HG03060 (cell line): ENCODE measurements at regions not wholly inside any gene's neighbourhood (a gene's known extent, or its start where the extent isn't known, plus 50 kb on each side); places are given as distances from the start of the nearest gene placed in this dataset.

Experiments
- ATAC-seq: cut with Tn5 transposase; IDR thresholded peaks from one replicate; pipeline ENCODE4 v1.9.1; 2021; ENCODE audit warnings: low read depth, moderate number of reproducible peaks; ENCODE audit not compliant: unreplicated experiment

DNA sequence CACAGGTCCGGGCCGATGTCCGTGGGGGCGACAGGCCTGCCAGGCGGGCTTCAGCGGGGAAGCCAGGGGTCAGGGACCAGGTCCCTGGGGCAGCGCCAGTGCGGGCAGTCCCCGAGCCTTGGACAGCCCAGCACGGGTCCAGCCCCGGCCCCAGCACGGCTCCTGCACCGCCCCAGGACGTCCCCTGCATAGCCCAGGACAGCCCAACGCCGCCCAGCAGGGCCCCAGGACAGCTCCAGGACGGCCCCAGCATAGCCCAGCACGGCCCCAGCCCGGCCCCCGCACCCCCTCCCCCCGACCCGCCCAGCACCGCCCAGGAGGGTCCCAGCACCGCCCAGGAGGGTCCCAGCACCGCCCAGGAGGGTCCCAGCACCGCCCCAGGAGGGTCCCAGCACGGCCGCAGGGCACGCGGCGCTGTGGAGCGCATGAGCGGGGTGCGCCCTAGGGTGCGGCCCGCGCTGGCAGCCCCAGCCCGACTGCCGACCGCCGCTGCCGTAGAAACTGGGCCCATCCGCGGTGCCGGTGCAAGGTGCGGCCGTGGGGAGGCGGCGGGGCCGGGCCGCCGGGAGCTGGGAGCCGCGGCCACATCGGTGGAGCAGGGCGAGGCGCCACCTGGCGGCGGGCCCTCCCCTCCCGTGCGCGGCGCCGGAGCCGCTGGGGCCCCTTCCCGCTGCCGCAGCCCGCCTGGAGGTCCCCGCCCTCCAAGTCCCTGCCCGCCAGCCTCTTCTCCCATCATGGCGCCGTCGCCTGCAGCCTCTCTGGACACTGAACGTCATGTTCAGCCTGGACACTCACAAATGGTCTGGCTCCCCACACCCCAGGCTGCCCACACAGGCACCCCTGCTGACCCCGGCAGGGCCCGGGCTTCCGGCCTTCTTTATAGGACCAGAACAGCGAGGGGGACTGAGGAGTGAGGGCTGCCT, 106.8 kb upstream of the NKX1-1 start:
- ATAC-seq, result no peak

- ATAC-seq, result no peak
Measured at GRCh38 chr4:1512051-1512737, 106.0 kb upstream of the NKX1-1 start.

DNA sequence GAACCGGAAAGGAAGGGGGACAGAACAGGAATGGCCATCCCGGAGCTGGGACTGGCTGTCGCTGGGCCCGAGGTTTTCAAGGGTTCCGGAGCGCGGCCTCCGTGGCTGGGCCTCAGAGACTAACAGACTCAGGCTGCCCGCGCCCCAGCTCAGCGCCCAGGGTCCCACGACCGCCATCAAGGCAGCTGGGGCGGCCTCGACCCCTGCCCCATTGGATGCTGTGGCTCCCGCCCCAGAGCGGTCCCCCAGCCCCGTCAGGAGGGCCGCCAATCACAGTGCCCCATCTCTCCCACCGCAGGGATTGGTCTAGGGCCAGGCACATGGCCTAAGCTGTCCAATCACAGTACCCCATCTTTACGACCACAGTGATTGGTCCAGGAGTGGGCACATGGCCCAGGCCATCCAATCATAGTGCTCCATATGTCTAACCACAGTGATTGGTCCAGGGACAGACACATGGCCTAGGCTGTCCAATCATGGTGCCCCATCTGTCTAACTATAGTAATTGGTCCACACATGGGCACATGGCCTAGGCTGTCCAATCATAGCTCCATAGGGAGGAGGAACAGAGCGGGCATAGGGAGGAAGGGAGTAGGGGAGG, 105.3 kb upstream of the NKX1-1 start:
- no peak for ATAC-seq

DNA sequence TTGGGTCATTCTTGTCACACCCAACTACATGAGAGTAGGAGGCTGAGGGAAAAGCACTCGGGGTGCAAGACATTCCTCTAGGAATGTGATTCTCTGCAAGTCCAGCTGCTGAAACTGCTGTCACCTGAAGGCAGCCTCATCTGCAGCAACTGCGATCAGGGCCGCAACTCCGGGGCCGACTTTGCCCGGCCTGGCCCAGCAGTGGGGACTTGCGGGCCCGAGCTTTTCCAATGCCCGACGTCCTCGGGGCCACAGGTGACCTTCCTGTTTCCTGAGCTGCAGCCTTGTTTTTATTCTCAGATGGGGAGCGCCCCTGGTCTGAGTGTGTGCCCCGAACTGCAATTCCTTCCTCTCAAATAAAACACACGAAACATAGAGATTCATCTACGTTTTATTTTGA, 104.7 kb upstream of the NKX1-1 start:
- ATAC-seq, result no peak

DNA sequence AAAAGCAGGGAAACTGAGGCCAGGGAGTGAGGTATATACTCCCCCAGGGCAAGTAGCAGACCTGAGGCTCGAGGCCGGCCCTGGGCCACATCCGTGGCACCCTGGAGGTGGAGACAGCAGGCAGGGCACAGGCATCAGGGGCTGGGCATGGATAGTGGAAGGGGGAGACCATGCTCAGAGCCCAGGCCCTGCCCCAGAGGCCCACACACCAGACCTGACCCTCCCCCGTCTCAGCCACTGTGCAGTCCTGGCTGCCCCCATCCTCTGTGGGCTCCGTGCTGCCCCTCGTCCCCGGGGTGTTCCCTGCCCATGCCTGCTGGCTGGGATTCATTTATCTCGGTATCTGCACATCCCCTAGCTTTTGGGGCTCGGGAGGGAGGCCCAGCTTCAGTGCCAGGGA, 103.1 kb upstream of the NKX1-1 start:
- no peak for ATAC-seq

DNA sequence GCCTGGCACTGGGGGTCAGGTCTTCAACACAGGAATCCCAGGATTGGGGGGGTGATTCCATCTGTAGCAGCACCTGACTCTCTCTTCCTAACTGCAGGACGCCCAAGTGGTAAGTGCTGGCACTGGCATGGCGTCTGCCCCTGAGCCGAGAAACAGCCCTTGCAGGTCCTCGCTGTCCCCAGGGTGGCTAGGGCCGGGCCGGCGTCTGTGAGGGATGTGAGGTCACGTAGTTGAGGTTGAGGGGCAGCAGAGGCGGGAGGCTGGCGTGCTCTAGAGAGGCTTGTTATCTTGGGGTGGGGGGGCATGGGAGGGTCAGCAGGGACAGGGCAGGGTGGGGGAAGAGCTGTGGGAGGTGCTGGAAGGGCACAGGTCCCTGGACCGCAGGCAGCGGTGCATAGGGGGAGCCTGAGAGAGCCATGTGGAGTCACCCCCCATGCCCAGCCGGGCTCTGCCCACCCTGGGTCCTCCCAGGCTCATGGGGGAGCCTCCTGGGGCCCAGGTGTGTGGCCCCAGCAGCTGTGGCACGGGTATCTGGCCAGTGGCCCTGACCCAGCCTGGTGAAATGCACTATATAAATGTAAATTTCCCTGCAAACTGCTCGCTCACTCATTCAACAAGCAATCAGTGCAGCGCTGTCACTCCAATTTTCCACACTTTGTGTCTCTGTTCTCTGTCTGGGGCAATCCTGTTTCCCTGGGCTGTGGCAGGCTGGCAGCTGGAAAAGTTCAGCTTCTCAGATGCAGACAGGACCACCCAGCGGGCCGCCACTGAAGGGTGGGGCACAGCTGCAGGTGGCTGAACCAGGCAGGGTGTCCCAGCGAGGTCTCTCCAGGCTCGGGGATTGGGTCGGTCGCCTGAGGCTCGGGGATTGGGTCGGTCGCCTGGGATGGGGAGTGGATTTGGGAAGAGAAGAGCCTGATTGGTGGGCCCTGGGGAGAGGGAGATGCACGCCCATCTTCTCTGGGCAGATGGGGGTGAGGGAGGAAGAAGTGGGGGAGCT, 102.2 kb upstream of the NKX1-1 start:
- no peak for ATAC-seq

GRCh38 chr4:1506956-1507721, 100.9 kb upstream of the NKX1-1 start:
- no peak for ATAC-seq

DNA sequence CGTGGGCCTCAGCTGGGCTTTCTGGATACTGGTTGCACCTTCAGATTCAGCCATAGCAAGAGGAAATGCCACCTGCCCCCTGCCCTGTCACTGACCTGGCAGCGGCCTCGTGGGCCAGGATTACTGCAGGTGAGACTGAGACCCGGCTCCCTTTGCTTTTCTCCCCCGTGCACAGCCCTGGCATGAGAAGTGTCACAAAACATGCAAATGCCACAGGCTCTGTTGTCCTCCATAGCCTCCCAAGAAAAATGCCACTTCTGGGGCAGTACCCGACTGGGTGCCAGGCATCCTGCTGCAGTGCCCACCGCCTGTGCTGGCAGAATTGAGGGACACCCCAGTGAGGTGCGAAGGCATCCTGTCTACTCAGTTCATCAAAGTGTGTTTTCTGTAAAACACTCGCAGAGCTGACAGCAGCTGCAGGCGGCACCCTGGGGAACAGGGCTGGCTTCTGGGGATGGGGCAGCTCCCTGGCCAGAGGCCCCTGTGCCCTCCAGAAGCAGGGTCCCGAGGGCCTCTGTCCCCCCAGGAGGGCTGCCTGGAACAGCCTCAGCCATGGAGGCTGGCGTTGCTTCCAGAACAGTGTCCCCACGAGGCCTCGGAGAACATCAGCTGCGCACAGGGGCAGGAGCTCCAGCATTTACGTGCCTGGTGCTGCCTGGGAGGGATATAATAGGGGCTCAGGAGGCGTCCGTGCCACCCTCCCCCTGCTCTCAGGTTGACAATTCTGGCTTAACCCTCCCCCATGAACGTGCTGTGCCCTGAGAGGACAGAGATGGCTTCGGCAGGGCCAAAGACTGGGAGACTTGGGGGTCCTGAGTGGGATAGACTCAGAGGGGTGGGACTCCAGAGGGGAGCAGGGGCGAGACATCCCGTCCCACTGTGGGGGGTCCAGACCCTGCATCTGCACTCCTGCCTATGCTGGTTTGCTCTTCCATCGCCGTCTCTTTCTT, 99.5 kb upstream of the NKX1-1 start:
- no peak for ATAC-seq

- no peak for ATAC-seq
Measured at GRCh38 chr4:1504595-1505500, 98.6 kb upstream of the NKX1-1 start.

GRCh38 chr4:1503583-1504471, 97.6 kb upstream of the NKX1-1 start:
- no peak for ATAC-seq

- no peak for ATAC-seq
Measured at GRCh38 chr4:1502976-1503375, 96.7 kb upstream of the NKX1-1 start.

DNA sequence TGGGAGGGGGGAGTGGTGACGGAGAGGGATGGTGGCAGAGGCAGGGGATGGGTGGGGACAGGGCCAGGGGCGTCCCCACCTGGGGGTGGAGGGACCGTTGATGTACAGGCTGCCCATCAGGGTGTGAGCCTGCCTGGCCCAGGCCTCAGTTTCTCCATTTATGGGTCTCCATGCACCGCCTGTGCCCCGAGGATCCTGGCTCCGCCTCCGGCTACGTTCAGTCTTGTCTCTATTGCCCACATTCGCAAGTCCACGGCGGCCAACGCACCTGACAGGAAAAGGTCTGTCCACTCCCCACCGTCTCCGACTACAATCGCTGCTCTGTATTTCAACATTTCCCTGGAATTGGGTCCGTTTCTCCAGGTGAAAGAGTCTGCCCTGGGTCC, 96.3 kb upstream of the NKX1-1 start:
- no peak for ATAC-seq

DNA sequence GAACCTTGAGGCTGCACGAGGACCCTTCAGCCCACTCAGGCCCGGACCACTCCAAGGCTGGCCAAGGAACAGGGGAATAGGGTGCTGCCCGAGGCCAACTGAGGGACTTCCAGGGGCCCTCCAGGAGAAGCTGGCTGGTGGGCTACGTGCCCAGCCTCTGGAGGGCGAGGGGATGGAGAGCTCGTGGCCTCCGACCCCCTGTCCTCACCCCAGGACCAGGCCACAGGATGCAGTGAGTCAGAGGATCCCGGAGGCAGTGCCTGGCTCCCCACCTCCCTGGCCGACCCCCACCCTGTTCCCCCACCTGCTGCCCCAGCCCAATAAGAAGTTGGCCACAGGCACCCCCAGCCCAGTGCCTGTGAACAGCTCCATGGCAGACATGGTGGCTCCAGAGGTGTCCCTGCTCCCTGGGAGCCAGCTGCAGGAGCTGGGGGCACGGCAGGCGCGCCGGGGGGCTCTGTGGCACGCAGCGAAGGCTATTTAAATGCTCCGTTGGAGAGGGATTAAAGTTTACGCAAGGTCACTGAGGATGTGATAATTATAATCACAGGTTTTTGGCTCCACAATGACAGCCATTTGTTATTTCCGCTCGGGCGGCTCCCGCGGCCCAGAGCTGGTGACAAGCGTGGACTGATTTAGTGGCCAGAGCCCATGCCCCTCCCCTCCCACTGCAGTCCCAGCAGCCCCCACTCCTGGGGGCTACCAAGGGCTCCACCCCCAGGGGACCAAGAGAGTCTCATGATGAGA, 95.7 kb upstream of the NKX1-1 start:
- no peak for ATAC-seq

- no peak for ATAC-seq
Measured at GRCh38 chr4:1500966-1501753, 94.9 kb upstream of the NKX1-1 start.
